ENCODE measurements at regions not wholly inside any gene's neighbourhood (a gene's known extent, or its start where the extent isn't known, plus 50 kb on each side); places are given as distances from the start of the nearest gene placed in this dataset.

DNA sequence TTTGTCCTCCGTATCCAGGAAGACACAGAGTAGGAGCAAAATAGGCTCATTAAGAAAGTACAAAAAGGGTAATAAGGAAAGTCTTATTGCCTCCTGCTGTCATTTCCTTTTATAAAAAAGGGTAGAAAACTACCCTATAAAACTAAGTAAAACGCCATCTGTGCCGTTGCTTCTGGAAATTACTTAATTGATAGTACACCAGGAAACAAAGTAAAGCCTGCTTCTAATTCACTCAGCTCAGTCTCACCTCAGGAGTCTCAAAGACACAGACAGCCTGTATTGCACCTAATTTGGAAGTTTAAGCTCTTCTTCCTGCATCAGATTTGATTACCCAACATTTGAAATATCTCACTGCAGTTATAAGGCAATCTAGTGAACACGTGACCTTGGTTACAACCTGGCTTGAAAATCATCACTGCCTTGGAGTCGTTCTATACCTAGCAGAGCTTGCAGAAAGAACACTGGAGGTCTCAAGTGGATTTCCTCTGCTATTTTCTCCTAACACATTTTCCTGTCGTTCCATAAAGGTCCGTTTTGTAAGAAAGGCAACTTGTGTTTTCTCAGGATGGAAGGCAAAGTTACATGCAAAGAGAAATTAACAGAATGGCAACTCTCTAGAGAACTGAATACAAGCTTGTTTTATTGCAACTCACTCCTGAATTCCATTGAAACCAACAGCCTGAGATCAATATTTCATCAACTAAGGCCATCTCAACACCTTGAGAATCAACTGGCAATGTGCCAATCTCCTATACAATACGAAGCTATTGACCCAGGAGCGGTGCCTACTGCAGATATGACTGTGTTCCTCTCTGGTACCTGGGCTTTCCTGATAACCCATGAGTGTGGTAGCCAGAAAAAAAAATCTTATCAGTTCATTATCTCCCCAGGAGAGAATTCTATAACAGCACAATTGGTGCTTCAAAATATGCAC is 203.3 kb upstream of the LMCD1 start:
- Histone ChIP-seq H4K91ac (ENCODE audit: insufficient read depth, low read depth, low read length) (no peak overlapping the region), H4K20me1 (ENCODE audit: insufficient read depth, low read length) (no peaks in the 10 kb centered on the region), H3K23ac (ENCODE audit: low read depth, low read length) (no peak overlapping the region), H3K9me3 (ENCODE audit: control insufficient read depth, insufficient read depth, low read length) (no peaks in the 10 kb centered on the region), H3K36me3 (ENCODE audit: control insufficient read depth, insufficient read depth, low read length) (no peaks in the 10 kb centered on the region), H3K4me1 (ENCODE audit: control insufficient read depth, insufficient read depth, low read length) (no peaks in the 10 kb centered on the region), H4K5ac (ENCODE audit: low read depth, low read length) (no peak overlapping the region), H2AFZ (replicated peaks; ENCODE audit: low read length, poor library complexity) (no peak overlapping the region), H2AK5ac (ENCODE audit: low read depth, low read length) (no peak overlapping the region), H3K4ac (ENCODE audit: low read depth, low read length) (no peak overlapping the region), H2BK5ac (ENCODE audit: low read depth, low read length, poor library complexity, severe bottlenecking) (no peak overlapping the region), H3K4me2 (ENCODE audit: low read depth, low read length) (no peak overlapping the region), H2BK15ac (ENCODE audit: low read depth, low read length) (no peak overlapping the region), H3K14ac (replicated peaks; ENCODE audit: low read depth, low read length) (no peak overlapping the region), H4K8ac (ENCODE audit: low read depth in 2 of 2, low read length in 2 of 2) (no peak overlapping the region), H2AK9ac (replicated peaks; ENCODE audit: low read depth, low read length, poor library complexity) (no peak overlapping the region), H3K27me3 (ENCODE audit: control insufficient read depth, insufficient read depth, low read length) (no peaks in the 10 kb centered on the region), H3K27ac (ENCODE audit: insufficient read depth, low read length) (no peak overlapping the region), H3K56ac (ENCODE audit: extremely low read depth, insufficient read depth, low read length) (no peak overlapping the region), H2BK20ac (ENCODE audit: low read depth, low read length) (no peak overlapping the region), H3K9me1 (ENCODE audit: insufficient read depth, low read length) (no peaks in the 10 kb centered on the region), H2BK120ac (ENCODE audit: low read depth, low read length) (no peak overlapping the region), H3K18ac (ENCODE audit: low read depth, low read length) (no peak overlapping the region), H3K9ac (ENCODE audit: low read depth, low read length) (no peak overlapping the region), H3K79me1 (ENCODE audit: low read depth in 1 of 2, low read length in 2 of 2) (no peaks in the 10 kb centered on the region), H3K4me3 (ENCODE audit: insufficient read depth, low read depth, low read length) (no peak overlapping the region)
- no TSS peak for BruUV-seq (replicated peaks)
- dilution Hi-C loops (cut with HindIII; ENCODE audit: low sequenced_read_pairs, unreplicated experiment): no loop called here
- intact Hi-C loops (cut with micrococcal nuclease): no loop called here
- CTCF ChIA-PET: no interaction called here
- DNase-seq (no peak), ATAC-seq (ENCODE audit: low read depth) (no peak)
- POLR2A ChIA-PET (ENCODE audit: unreplicated experiment): no interaction called here
- in situ Hi-C loops (cut with MboI; ENCODE audit: low sequenced_read_pairs): no loop called here
- TF ChIP-seq BHLHE40 (IDR thresholded peaks at IDR 0.05; ENCODE audit: low read depth, low read length): no peak
- TF ChIP-seq, protein P1, sequence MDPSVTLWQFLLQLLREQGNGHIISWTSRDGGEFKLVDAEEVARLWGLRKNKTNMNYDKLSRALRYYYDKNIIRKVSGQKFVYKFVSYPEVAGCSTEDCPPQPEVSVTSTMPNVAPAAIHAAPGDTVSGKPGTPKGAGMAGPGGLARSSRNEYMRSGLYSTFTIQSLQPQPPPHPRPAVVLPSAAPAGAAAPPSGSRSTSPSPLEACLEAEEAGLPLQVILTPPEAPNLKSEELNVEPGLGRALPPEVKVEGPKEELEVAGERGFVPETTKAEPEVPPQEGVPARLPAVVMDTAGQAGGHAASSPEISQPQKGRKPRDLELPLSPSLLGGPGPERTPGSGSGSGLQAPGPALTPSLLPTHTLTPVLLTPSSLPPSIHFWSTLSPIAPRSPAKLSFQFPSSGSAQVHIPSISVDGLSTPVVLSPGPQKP (IDR thresholded peaks at IDR 0.05; ENCODE audit: borderline replicate concordance, low read depth, low read length): no peak
- no peak for TF ChIP-seq NFE2L2 (IDR thresholded peaks at IDR 0.05; ENCODE audit: low read depth, low read length)
- no peak for TF ChIP-seq MAZ (IDR thresholded peaks at IDR 0.05; ENCODE audit: borderline replicate concordance, low read depth, low read length)
- TF ChIP-seq POLR2A (IDR thresholded peaks at IDR 0.05; ENCODE audit: low read depth, low read length): no peak
- TF ChIP-seq, protein P2, sequence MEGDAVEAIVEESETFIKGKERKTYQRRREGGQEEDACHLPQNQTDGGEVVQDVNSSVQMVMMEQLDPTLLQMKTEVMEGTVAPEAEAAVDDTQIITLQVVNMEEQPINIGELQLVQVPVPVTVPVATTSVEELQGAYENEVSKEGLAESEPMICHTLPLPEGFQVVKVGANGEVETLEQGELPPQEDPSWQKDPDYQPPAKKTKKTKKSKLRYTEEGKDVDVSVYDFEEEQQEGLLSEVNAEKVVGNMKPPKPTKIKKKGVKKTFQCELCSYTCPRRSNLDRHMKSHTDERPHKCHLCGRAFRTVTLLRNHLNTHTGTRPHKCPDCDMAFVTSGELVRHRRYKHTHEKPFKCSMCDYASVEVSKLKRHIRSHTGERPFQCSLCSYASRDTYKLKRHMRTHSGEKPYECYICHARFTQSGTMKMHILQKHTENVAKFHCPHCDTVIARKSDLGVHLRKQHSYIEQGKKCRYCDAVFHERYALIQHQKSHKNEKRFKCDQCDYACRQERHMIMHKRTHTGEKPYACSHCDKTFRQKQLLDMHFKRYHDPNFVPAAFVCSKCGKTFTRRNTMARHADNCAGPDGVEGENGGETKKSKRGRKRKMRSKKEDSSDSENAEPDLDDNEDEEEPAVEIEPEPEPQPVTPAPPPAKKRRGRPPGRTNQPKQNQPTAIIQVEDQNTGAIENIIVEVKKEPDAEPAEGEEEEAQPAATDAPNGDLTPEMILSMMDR (conservative IDR thresholded peaks at IDR 0.05; ENCODE audit: low read depth, low read length): no peak
- no peak for TF ChIP-seq CEBPB (IDR thresholded peaks at IDR 0.05; ENCODE audit: low read depth, low read length)
- WGBS, 2 experiments (ENCODE audit: extremely low coverage in 2 of 2, insufficient read length in 1 of 2): 83% methylated on average over 3 of the region's 9 CpGs; no CpG with 5 or more reads in 1 of the 2 experiments

All from IMR-90 (cell line).